ENCODE measurements at regions not wholly inside any gene's neighbourhood (a gene's known extent, or its start where the extent isn't known, plus 50 kb on each side); places are given as distances from the start of the nearest gene placed in this dataset.

DNA sequence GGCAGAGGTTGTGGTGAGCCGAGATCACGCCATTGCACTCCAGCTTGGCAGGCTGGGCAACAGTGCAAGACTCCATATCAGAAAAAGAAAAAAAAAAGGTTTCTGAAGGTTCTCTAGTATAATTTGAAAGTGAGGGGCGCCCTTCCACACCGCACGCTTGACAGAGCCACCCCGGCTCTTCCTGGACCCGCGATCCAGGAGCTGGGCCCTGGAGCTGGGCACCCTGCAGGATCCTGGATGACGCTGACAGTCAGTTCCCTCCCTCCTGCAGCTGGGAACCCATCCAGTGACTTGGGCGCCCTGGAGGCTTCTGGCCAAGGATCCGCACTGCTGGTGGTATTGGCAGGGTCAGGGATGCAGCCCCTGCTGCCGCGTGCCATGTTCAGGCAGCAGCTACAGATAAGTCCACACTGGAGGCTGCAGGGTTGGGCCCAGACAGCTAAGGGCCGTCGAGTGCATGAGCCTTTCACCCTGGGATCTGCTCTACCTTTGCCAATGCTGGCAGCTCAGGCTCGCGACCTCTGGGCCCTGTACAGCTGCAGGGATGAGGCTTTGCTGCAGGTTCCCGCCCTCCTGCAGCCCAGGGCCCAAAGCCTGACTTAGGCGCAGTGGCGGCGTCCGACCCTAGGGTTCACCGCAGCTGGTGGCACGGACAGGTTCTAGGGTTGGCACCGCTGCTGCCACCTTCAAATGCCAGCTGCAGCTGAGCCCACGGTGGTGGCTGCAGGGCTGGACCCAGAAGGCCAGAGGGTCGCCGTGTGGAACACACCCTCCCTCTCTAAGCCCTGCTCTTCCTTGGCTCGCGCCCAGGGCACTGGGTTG, 110.2 kb downstream of the OR13A1 start:
- intact Hi-C loops (cut with DNase I), result no loop called here
- peak; percentile 25 for ATAC-seq
- H3K27ac ChIP-seq, result no peak overlapping the region

DNA sequence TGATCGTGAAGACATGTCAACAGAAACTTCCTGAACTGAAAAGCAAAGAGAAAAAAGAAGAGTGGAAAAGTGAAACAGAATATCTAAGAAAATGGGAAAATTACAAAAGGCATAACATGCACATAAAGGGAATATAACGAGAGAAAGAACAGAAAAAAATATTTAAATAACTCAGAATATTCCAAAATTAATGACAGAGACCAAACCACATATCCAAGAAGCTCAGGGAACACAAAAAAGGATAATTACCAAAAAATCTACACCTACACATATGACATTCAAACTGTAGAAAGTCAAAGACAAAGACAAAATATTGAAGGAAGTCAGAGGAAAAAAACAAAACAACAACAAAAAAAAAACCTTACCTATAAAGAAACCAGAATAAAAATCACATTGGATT, 105.5 kb downstream of the OR13A1 start:
- no peaks in the 10 kb centered on the region for H3K27me3 ChIP-seq
- no peak for DNase-seq
- H3K4me1 ChIP-seq, result no peaks in the 10 kb centered on the region
- no peaks in the 10 kb centered on the region for H3K36me3 ChIP-seq
- no peak overlapping the region for H3K4me3 ChIP-seq
- TF ChIP-seq, protein P1, sequence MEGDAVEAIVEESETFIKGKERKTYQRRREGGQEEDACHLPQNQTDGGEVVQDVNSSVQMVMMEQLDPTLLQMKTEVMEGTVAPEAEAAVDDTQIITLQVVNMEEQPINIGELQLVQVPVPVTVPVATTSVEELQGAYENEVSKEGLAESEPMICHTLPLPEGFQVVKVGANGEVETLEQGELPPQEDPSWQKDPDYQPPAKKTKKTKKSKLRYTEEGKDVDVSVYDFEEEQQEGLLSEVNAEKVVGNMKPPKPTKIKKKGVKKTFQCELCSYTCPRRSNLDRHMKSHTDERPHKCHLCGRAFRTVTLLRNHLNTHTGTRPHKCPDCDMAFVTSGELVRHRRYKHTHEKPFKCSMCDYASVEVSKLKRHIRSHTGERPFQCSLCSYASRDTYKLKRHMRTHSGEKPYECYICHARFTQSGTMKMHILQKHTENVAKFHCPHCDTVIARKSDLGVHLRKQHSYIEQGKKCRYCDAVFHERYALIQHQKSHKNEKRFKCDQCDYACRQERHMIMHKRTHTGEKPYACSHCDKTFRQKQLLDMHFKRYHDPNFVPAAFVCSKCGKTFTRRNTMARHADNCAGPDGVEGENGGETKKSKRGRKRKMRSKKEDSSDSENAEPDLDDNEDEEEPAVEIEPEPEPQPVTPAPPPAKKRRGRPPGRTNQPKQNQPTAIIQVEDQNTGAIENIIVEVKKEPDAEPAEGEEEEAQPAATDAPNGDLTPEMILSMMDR (IDR thresholded peaks at IDR 0.05), result no peak
- no peak for ATAC-seq
- intact Hi-C loops (cut with DNase I), result no loop called here
- H3K9me3 ChIP-seq, result no peaks in the 10 kb centered on the region
- H3K27ac ChIP-seq, result no peak overlapping the region

More for the DNA sequence above, 110.2 kb downstream of the OR13A1 start:
- Histone ChIP-seq H3K4me1 (no peaks in the 10 kb centered on the region), H3K27me3 (peaks cover 3% of the 10 kb centered on the region), H3K9me3 (no peaks in the 10 kb centered on the region), H3K4me3 (no peak overlapping the region), H3K36me3 (no peaks in the 10 kb centered on the region)
- TF ChIP-seq, protein P1 (IDR thresholded peaks at IDR 0.05), result no peak
- no peak for DNase-seq

DNA sequence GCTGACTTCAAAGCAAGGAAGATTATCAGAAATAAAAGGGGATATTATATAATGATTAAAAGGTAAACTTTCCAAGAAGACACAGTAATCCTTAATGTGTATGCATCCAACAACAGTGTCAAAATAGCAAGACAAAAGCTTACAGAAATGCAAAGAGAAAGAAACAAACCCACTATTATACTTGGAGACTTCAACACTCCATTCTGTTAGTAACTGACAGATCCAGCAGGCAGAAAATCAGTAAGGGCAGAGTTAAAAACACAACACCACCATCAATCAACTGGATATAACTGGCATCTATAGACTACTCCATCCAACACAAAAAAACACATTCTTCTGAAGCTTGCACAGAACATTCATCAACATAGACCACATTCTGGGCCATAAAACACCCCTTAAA, 103.8 kb downstream of the OR13A1 start:
- no peak overlapping the region for H3K4me3 ChIP-seq
- TF ChIP-seq, protein P1 (IDR thresholded peaks at IDR 0.05), result no peak
- no peak for ATAC-seq
- H3K36me3 ChIP-seq, result no peaks in the 10 kb centered on the region
- H3K9me3 ChIP-seq, result no peaks in the 10 kb centered on the region
- intact Hi-C loops (cut with DNase I), result no loop called here
- H3K27me3 ChIP-seq, result no peaks in the 10 kb centered on the region
- DNase-seq, result no peak
- H3K4me1 ChIP-seq, result no peaks in the 10 kb centered on the region
- H3K27ac ChIP-seq, result no peak overlapping the region

DNA sequence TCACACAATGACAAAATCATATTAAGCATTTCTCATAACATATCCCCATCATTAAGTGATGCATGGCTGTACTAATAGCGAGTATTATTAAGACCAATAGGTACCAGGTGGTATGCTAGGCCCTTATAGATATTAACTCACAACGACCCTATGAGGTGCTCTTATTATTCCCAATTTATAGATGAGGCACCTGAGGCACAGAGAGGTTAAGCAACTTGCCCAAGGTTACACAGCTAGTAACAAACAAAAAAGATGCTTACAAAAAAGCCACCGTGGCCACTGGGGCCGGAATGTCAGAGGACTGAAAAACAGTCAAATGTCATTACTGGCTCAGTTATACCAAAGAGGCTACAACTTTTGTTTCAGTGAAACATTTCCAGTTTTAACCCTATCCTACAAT, 96.0 kb downstream of the OR13A1 start:
- no peak for ATAC-seq
- intact Hi-C loops (cut with DNase I), result no loop called here
- Histone ChIP-seq H3K4me1 (no peaks in the 10 kb centered on the region), H3K27me3 (no peaks in the 10 kb centered on the region), H3K9me3 (no peaks in the 10 kb centered on the region), H3K4me3 (no peak overlapping the region), H3K36me3 (no peaks in the 10 kb centered on the region), H3K27ac (no peak overlapping the region)
- TF ChIP-seq, protein P1 (IDR thresholded peaks at IDR 0.05), result no peak
- DNase-seq, result no peak

DNA sequence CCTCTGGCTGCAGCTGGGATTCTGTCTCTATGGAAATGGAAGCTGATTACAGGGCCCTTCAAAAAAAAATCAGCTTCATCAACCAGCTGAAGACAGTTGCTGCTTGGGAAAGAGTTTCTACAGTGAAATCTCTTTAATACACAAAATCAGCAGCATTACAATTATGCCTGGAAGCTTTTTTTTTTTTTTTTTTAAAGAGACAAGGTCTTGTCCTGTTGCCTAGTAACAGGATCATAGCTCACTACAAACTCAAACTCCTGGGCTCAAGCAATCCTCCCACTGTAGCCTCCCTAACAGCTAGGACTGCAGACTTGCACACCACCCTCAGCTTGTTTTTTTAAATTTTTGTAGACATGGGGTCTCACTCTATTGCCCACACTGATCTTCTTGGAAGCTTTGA, 94.5 kb downstream of the OR13A1 start:
- TF ChIP-seq, protein P1 (IDR thresholded peaks at IDR 0.05), result no peak
- no peaks in the 10 kb centered on the region for H3K9me3 ChIP-seq
- no peaks in the 10 kb centered on the region for H3K4me1 ChIP-seq
- intact Hi-C loops (cut with DNase I), result no loop called here
- H3K36me3 ChIP-seq, result no peaks in the 10 kb centered on the region
- ATAC-seq (no peak), DNase-seq (no peak)
- no peak overlapping the region for H3K27ac ChIP-seq
- no peak overlapping the region for H3K4me3 ChIP-seq
- H3K27me3 ChIP-seq, result no peaks in the 10 kb centered on the region

Measured in upper lobe of right lung (tissue), 1 donor.